ENCODE measurements at regions not wholly inside any gene's neighbourhood (a gene's known extent, or its start where the extent isn't known, plus 50 kb on each side); places are given as distances from the start of the nearest gene placed in this dataset.

DNA sequence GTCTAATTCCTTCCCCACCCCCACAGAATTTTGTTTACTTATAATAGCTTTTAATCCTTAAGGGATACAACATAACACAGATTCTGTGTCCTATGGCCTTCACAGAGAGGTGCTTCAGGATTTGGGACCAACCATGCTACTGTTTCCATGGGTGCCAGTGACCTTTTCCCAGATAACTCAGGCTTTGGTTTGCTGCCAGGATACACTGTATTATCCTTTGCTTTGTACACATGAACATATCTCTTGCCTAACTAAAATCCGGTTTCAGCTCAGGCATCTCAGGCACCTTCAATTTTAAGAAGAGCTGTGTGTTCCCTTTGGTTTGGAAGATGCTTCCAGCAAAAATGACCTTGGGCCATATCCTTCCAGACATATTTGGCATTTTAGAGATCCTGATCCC, 428.4 kb upstream of the CDH5 start:
- DNase-seq = no peak

- no peak for DNase-seq
Measured at GRCh38 chr16:65937455-65937854, 429.0 kb upstream of the CDH5 start.

DNA sequence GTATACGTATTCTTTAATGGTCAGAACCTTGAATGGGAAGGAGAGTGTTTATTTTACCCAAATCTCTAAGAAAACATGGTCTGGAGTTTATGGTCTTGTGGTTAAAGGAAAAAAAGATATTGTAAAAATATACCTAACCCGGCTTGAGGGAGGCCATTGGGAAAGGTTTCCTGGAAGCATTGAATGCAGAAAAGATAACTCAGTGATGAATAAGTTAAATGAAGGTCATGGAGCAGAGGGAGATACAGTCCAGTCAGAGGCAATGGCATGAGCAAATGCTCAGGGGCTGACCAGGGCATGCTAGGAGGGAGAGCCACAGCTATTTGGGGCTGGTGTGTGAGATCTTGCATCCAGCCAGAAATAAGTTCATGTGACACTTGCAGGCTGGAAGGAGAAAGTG, 430.4 kb upstream of the CDH5 start:
- no peak for DNase-seq

- DNase-seq = no peak
Measured at GRCh38 chr16:65934443-65934842, 432.0 kb upstream of the CDH5 start.

GRCh38 chr16:65933703-65934102, 432.8 kb upstream of the CDH5 start:
- DNase-seq = no peak

GRCh38 chr16:65932350-65933072, 434.0 kb upstream of the CDH5 start:
- no peak for DNase-seq

- DNase-seq = no peak
Measured at GRCh38 chr16:65922923-65923322, 443.6 kb upstream of the CDH5 start.

DNA sequence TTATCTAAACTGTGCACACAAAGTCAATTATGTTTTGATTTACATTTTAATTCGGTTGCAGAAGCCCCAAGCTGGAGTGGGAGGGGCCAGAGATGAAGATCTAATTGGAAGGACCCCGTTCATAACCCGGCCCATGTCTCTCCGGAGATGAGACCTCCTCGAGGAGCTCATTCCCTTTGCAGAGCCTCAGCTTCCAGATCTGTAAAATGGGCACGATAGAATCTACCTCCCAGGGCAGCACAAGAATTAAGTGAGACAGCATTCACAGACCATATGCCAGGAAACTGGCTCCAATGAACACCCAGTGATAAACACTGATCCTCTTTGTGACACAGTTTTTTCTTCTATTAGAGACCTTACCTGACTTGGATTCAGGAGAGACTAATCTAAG, 446.5 kb upstream of the CDH5 start:
- no peak for DNase-seq

DNA sequence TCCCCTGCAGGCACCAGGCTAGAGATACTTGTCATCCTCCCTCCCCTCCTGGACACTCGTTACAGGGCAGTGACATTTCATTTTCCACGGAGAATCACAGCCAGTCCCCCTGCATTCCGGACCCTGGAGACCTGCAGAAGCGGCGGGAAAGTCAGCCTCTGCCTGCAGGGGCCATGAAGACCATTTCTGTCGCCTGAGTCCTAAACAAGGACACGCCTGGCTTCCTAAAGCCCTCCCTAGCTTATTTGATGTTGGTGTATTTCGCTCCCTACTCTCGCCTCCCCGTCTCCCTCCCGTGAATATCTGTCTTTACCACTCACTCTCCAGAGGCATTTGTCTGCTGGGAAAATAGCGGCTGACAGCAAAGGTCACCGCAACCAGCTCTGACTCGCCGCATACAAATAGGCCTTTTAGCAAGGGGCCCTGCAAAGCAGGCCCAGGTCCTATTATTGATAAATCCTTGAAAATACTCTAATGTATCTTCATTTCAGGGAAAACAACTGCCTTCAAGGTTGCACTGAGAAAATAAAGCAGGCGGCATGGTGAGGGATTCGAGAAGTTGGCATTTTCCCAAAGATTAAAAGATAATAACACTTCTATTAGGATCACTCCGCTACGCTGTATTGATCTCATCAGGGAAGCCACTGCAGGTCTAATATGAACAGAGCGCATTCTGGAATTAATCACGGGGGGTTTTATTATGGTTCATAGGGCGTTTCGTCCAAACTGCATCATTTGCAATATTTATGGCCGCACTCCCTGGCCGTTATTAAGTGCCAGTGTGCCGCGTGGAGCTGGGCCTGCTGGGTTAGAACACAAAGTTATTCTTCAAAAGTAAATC, 447.1 kb upstream of the CDH5 start:
- no peak for DNase-seq

- no peak for DNase-seq
Measured at GRCh38 chr16:65917466-65917865, 449.0 kb upstream of the CDH5 start.

DNA sequence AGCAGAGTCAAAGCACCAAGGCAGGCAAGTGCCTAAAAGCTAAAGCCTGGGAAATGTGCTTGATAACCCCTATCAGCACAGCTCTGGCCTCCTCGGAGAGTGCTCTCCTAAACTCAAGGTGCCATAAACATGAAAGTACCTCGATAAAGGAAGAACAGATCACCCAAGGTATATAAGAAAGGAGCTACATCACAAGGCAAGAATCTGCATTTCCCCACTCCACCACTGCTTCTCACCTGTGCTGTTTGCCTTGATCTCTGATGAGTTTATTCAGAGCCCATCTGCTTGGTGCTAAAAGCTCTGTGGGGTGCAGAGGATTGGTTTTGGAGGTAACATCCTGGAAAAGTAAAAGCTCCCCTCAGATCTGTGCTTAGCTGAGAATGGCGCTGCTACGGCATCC, 449.5 kb upstream of the CDH5 start:
- no peak for DNase-seq

- no peak for DNase-seq
Measured at GRCh38 chr16:65910291-65910690, 456.2 kb upstream of the CDH5 start.

GRCh38 chr16:65909310-65910050, 457.0 kb upstream of the CDH5 start:
- no peak for DNase-seq

GRCh38 chr16:65908568-65908967, 457.9 kb upstream of the CDH5 start:
- DNase-seq = no peak

DNA sequence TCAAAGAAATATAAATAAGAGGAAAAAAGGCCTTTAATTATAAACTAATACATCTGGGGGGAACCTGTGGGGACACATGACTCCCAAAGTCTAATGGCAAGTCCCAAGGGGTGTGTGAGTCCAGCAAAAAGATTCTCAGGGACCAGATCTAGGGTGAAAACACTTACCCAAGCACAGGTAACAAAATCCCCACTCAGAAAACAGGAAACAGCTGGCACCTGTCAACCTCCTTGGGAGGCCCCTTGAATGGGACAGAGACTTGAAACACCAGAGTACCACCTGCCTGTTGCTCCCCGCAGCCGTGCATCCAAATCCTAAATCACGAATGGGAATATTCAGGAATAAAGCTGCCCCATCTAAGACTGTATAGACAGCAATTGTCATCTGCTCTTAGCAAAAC, 461.2 kb upstream of the CDH5 start:
- no peak for DNase-seq

DNA sequence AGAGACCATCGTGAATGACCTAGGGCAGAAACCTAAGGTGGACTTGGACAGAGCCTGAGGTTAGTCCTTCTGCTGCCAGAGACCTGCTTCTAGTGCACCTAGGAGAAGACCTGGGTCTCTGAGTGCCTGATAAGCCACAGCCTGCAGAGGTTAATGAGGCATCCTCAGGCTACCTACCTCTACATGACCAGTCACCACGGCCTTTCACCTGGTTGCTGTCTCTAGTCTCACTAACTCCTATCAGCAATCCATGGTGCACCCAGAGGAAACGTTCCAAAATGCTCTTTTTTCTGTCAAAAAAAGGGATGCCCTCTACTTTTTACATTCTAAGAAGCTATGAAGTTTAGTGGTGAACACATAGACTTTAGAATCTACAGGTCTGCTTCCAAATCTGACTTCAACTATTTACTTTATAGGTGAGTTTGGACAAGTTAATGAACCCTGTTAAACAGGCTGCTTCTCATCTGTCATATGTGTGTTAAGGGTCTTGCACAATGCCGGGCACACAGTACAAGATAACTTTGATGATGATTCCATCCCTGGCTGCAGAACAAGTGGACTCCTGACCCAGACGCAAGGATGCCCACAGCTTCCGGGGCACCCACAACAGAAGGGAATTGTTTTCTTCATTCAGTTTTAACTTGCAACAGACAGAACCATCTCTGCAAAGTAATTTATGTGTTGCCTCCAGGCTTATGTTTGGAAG, 469.9 kb upstream of the CDH5 start:
- DNase-seq = no peak

- DNase-seq = no peak
Measured at GRCh38 chr16:65895906-65896305, 470.6 kb upstream of the CDH5 start.

DNA sequence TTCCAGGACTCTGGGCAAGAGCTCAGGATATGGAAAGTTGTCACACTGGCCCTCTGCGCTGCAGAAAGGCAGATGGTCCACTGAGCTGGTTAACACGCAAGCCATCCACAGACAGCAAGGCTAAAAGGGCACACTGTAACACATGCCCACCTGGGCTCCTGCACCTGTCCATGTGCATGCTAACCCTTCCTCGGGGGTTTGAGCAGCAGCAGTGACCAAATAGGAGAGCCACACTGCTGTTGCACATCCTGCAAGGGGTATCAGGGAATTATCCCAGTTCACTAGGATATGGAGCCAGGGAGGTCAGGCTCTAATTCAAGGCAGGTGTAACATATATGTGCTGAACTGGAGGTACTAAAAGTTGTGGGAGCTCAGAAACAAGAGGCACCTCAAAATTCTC, 471.0 kb upstream of the CDH5 start:
- DNase-seq = no peak

DNA sequence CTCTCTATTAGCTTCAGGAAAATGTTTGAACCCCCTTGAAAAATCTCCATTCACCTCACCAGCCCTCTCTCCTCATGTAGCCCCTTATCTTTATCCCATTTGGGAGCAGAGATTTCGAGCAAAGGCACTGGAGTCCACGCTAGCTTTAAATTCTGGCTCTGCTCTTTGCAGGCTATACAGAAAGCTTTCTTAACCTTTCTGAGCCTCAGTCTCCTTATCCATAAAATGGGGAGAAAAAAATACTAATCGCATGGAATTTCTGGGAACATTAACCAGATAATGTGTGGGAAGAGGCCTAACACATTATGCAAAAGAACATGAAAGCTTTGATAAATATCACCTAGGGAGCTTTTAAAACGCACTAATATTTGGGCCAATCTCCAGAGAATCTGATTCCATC, 476.3 kb upstream of the CDH5 start:
- no peak for DNase-seq

- no peak for DNase-seq
Measured at GRCh38 chr16:65889533-65889966, 476.9 kb upstream of the CDH5 start.

DNA sequence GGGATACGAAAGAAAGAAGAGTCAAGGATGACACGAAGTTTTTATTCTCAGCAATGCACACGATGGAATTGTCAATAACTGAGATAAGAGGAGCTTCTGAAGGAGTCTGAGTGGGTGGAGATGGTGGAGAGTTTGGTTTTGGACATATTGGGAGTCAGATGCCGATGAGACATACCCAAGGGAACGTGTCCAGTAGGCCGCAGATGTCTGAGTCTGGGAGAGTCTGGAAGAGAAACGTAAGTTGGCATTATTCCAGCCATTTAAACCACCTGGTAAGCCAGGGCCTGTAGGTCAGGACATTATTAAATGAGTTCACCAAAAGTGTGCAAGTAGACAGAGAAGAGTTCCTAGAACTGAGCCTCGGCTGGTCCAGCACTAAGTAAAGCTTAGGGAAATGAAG, 478.3 kb upstream of the CDH5 start:
- DNase-seq = no peak

GRCh38 chr16:65884018-65884417, 482.5 kb upstream of the CDH5 start:
- no peak for DNase-seq

DNA sequence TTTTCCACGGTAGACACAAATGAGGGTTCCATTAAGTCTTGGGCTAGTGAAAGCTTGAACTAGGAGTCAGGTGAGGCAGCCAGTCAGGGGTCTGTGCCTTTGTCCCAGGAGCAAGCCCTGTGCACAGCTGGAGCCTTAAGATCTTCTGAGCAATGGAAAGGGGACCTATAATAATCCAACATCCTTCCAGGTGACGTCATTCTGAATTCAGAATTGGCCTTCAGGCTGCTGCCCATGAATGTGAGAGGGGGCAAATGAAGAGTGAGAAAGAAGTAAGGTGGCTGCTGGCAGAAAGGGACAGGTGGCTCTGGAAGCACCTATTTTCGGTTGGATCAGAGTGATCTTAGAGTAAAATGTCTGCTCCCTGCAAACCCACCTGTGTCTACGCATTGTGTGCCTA, 488.1 kb upstream of the CDH5 start:
- DNase-seq = no peak
